GM12872 (cell line): ENCODE measurements at regions not wholly inside any gene's neighbourhood (a gene's known extent, or its start where the extent isn't known, plus 50 kb on each side); places are given as distances from the start of the nearest gene placed in this dataset.

Experiments used
- TF ChIP-seq, protein P1 (sequence below): IDR thresholded peaks from 3 replicates; pipeline ENCODE4 v1.5.1; 2011; ENCODE audit warnings: low read depth, mild to moderate bottlenecking, low read length, moderate library complexity; ENCODE audit not compliant: insufficient read depth

DNA sequence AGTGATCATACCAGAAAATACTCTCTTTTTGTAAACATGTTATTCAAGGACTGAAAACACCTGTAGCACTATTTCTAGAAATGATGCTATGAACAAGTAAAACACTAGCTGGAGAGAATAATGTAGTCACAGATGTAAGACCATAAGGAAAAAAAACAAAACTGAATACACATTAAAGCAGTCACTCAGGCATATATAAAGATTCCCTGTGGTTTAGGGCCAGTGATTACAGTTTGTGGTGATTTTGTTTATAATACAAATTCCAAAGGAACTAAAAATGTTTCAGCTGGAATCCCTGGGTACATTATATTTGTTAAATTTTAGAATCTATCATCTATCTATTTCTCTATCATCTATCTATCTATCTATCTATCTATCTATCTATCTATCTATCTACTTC, 777.8 kb upstream of the FRG1 start:
- TF ChIP-seq, protein P1, sequence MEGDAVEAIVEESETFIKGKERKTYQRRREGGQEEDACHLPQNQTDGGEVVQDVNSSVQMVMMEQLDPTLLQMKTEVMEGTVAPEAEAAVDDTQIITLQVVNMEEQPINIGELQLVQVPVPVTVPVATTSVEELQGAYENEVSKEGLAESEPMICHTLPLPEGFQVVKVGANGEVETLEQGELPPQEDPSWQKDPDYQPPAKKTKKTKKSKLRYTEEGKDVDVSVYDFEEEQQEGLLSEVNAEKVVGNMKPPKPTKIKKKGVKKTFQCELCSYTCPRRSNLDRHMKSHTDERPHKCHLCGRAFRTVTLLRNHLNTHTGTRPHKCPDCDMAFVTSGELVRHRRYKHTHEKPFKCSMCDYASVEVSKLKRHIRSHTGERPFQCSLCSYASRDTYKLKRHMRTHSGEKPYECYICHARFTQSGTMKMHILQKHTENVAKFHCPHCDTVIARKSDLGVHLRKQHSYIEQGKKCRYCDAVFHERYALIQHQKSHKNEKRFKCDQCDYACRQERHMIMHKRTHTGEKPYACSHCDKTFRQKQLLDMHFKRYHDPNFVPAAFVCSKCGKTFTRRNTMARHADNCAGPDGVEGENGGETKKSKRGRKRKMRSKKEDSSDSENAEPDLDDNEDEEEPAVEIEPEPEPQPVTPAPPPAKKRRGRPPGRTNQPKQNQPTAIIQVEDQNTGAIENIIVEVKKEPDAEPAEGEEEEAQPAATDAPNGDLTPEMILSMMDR, result no peak

DNA sequence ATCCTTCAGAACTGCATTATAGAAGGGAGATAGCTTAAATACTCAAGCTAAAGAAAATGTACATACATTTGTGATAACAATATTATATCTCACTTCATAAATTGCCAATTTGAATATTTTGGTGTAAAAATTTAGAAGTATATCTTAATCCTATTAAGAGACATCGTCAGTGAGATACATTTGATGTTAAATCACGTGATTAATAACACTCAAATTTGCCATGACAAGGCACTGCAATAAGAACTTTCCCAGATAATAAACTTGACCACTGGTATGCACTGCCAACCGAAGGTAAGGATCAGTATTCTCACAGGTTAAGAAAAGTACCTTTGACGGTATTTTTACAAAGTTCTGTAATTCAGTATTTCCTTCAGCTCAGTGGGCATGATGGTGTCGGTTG, 764.7 kb upstream of the FRG1 start:
- TF ChIP-seq, protein P1, result no peak

DNA sequence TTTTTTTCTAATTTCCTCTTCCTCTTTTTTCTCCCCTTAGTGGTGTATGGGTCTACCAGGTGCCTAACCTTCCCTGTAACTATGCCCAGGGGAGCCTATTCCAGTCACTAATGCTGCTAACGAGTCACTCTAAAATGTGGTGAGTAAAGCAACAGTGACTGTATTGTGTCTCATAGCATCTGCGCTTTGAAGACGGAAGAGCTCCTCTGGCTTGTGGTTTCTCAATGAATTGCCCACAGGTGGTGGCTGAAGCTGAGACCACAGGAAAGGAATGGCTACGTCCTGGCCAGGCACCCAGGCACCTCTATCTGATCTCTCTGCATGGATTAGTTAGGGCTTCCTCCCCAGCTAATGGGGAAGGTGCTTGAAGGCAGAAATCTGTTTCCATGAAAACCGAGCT, 763.5 kb upstream of the FRG1 start:
- TF ChIP-seq, protein P1, result no peak

DNA sequence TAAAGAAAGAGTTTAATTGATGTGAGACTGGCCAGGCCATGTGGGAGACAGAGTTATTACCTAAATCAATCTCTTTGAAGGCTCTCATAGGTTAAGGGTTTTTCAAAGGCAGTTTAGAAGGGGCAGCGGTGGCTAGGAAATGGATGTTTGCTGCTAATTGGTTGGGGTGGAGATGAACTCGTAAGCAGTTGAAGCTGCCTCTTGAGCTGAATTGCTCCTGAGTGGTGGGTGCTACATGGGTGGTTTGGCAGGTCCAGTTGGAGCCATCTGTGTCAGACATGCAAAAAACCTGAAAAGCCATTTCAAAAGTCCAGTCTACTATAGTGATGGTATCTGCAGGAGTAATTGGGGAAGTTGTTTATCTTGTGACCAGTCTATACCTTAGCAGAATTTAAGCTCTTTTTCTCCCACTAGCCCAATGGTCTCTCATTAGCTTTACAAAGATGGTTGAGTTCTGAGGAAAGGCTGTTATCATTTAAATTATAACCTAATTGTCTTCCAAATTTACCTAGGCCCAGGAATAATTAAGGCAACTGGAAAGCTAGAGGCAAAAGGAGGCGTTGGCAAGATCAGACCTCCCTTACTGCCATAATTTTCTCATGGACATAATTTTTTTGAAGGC, 762.4 kb upstream of the FRG1 start:
- TF ChIP-seq, protein P1, result no peak

DNA sequence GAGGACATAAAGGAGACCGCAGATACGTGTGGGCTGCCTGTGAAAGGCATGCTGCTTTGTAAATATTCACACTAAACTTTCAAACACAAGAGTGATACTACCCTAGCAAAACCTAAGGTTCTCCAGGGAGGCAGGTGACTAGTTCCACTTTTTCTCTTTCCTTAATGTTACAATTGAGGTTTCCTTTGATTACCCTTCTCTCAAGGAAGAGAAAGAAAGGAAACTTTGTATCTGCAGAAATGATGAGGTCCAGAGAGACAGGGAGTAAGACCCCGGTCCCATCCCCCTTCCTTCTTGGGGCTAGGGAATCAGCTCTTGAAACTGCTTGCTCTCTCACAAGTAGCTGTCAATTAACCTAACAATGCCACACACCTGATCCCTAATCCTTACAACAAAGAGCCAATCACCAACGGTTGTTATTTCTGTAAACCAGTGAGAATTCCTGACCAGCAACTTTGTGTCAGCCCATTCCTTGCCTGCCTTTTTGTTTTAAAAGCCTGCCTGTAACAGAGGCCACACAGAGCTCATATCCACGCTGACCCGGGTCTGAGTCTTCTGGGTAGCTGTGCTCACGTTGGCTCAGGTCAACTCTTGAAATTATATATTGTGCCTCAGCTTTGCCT, 754.8 kb upstream of the FRG1 start:
- TF ChIP-seq, protein P1, result no peak

DNA sequence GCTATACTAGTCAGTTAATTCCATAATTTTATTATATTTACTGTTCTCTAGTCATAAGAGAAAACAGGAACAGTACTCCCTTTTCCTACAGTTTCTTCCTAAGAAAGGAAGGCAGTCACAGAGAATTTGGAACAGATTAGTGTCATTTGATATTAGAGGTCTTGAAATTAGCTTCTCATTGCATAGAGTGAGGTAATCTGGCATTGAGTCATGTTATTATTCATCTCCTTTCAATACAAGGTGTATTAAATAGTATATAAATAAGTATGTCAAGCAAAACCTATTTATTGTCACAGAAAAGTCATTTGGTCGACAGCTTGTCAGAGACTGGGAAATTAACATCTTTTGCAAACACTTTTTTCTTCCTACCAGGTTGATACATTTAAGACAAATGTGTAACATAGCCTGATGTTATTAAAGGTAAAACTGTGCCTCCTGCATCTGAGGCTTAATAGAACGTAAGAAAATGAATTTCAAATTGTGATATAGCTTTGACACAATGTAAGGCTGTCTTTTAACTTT, 753.1 kb upstream of the FRG1 start:
- TF ChIP-seq, protein P1, result no peak

DNA sequence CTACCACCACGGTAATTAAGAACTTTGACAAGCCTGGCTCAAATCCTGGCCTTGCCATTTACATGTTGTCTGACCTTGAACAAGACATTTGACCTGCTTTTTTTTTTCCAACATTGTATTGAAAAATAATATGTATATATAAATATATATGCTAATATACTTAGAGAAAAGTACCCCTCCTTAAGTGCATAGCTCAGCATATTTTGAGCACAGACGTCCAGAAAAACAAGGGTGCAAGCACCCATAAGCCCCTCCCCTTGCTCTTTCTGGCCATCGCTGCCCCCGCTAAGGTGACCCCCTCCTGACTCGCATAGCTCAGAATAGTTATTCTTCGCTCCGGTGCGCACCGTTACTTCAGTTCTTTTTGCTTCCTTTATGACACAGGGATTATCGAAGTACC, 742.0 kb upstream of the FRG1 start:
- TF ChIP-seq, protein P1, result no peak
